PFSK-1 (cell line): ENCODE measurements at regions not wholly inside any gene's neighbourhood (a gene's known extent, or its start where the extent isn't known, plus 50 kb on each side); places are given as distances from the start of the nearest gene placed in this dataset.

Experiments used
- FOXP2 ChIP-seq: optimal IDR thresholded peaks from 2 replicates; pipeline ENCODE3; 2011; ENCODE audit warnings: borderline replicate concordance, control low read depth, inconsistent platforms; ENCODE audit not compliant: insufficient read depth; ENCODE audit errors: extremely low read length, extremely low read depth
- POLR2AphosphoS5 ChIP-seq: IDR thresholded peaks from 2 replicates; pipeline ENCODE4 v1.6.1; 2012; ENCODE audit warnings: low read depth, mild to moderate bottlenecking, control low read depth, low read length, moderate library complexity
- SIN3A ChIP-seq: IDR thresholded peaks from 2 replicates; pipeline ENCODE4 v1.6.1; 2012; ENCODE audit warnings: mild to moderate bottlenecking, low read length, moderate library complexity, borderline replicate concordance; ENCODE audit not compliant: insufficient read depth
- TAF1 ChIP-seq: IDR thresholded peaks from 2 replicates; pipeline ENCODE4 v1.6.1; 2012; ENCODE audit warnings: low read length, control low read depth, borderline replicate concordance; ENCODE audit not compliant: insufficient read depth
- TF ChIP-seq, protein P1 (sequence below), 2 experiments: IDR thresholded peaks; 2 replicates each; pipeline versions ENCODE4 v1.6.1 to v1.8.0; 2011 to 2012; ENCODE audit warnings: low read depth in 2 of 2, low read length in 2 of 2, control low read depth in 1 of 2, inconsistent platforms in 1 of 2, mild to moderate bottlenecking in 1 of 2, moderate library complexity in 1 of 2; ENCODE audit not compliant: insufficient read depth in 1 of 2

DNA sequence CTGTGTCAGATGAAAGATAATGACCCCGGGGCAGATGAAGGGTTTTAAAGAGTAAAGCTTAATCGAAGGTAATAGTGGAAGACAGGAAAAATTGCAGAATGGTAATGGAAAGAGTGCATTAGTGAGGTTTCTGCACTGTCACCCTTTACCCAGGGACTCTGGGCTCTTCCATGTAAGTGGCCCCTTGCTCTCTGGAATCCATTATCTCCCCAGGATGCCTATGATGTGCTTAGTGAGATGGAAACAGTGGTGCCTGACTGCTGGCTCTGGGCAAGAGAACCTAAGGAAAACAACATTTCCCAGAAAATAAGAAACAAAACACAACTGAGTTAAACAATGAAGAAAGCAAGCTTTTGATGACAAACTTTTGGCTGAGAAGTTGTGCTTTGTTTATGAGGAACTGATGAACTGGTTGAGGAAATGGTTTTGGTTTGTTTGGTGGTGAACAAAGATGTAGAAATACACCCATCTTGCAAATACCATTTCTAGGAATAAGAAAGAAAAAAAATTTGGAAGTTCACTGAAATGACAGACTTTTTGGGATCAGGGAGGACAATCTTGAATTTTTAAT, 119.9 kb upstream of the RASGRP1 start:
- TF ChIP-seq TAF1 (no peak), POLR2AphosphoS5 (no peak), SIN3A (no peak), FOXP2 (no peak)
- TF ChIP-seq, protein P1, sequence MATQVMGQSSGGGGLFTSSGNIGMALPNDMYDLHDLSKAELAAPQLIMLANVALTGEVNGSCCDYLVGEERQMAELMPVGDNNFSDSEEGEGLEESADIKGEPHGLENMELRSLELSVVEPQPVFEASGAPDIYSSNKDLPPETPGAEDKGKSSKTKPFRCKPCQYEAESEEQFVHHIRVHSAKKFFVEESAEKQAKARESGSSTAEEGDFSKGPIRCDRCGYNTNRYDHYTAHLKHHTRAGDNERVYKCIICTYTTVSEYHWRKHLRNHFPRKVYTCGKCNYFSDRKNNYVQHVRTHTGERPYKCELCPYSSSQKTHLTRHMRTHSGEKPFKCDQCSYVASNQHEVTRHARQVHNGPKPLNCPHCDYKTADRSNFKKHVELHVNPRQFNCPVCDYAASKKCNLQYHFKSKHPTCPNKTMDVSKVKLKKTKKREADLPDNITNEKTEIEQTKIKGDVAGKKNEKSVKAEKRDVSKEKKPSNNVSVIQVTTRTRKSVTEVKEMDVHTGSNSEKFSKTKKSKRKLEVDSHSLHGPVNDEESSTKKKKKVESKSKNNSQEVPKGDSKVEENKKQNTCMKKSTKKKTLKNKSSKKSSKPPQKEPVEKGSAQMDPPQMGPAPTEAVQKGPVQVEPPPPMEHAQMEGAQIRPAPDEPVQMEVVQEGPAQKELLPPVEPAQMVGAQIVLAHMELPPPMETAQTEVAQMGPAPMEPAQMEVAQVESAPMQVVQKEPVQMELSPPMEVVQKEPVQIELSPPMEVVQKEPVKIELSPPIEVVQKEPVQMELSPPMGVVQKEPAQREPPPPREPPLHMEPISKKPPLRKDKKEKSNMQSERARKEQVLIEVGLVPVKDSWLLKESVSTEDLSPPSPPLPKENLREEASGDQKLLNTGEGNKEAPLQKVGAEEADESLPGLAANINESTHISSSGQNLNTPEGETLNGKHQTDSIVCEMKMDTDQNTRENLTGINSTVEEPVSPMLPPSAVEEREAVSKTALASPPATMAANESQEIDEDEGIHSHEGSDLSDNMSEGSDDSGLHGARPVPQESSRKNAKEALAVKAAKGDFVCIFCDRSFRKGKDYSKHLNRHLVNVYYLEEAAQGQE (IDR thresholded peaks at IDR 0.05; ENCODE audit: insufficient read depth in 1 of 2, low read depth in 2 of 2, low read length in 2 of 2), result no peak
